ENCODE measurements at regions not wholly inside any gene's neighbourhood (a gene's known extent, or its start where the extent isn't known, plus 50 kb on each side); places are given as distances from the start of the nearest gene placed in this dataset.
"Not testable (repeated sequence)": the region's sequence is repeated elsewhere in the genome, so short reads cannot be mapped to it uniquely, and the experiment has no call there.

GRCh38 chr13:90800082-90800746 is 547.3 kb upstream of the MIR17HG start:
- no peak for DNase-seq

DNA sequence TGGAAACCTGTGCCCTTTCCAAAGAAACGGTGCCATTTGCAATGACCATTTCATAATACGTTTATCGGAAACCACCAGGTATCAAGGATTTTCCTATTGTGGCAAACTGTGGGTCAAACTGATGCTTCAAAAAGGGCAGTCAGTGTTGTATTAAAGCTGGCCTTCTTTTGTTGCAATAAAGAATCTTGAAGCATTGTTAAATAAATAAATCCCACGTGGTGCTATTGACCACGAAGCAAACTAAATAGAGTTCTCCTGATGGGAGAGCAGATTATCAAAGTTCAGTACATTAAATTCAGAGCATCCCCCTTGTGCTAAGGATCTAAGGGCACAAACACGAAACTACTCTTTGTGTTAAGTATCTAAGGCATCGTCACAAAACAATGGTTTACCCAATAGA is 545.9 kb upstream of the MIR17HG start:
- DNase-seq = no peak

DNA sequence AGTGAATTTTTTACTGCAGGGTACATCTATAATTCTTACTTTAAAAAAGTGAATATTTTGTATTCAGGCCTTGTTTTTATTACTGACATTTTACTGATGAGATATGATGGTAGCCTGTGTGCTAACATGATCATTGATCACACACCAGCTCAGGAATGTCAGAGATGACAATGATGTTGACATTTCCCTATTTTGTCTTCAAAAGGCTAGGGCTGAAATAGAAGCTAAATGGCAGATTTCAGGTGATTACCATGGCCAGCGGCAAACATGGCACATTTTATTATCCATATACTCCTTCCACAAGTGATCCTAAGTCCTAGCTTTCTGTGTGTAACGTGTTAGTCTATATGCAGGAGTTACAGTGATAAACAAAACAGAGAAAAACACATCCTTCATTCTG is 544.3 kb upstream of the MIR17HG start:
- no peak for DNase-seq

GRCh38 chr13:90806016-90806615 is 541.4 kb upstream of the MIR17HG start:
- no peak for DNase-seq

GRCh38 chr13:90806892-90807291 is 540.6 kb upstream of the MIR17HG start:
- DNase-seq = no peak

- no peak for DNase-seq
Observed at GRCh38 chr13:90808838-90809237, 538.6 kb upstream of the MIR17HG start.

- DNase-seq = no peak
Observed at GRCh38 chr13:90824032-90824431, 523.5 kb upstream of the MIR17HG start.

- no peak for DNase-seq
Observed at GRCh38 chr13:90826688-90827087, 520.8 kb upstream of the MIR17HG start.

GRCh38 chr13:90830782-90831181 is 516.7 kb upstream of the MIR17HG start:
- DNase-seq = no peak

- no peak for DNase-seq
Observed at GRCh38 chr13:90833951-90834350, 513.5 kb upstream of the MIR17HG start.

DNA sequence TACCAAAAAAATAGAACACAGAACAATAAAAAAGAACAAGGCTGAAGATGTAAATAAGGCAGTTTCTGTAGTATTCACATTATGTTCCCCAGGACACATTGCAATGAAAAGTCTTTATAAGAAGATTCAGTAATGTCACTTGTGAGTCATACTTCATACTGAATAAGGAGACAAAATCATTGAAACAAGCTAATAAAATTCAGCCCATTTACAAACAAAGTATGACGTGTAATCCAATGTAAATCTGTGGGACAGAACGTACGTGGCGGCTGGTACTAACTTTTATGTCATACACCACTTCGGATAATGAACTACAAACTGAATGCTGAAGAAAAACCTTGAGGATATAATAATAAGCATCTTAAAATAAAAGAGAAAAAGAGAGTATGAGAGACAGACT is 512.8 kb upstream of the MIR17HG start:
- DNase-seq = no peak

DNA sequence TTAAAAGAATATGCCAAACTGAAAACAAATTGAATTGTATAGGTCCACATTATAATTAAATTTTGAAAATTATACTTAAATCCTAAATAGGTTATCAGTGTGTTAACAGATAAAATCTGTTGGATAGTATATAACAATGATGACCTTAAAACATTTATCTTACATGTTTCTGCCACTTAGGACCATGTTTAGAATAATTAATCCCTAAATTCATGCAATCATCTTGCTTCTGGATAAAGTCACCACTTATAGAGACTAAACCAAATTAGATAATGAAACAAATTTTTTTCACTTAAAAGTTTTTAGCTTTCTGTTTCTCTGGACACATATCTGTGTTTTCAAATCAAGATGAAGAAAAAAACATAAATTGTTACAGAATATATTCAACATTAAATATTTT is 511.7 kb upstream of the MIR17HG start:
- no peak for DNase-seq

DNA sequence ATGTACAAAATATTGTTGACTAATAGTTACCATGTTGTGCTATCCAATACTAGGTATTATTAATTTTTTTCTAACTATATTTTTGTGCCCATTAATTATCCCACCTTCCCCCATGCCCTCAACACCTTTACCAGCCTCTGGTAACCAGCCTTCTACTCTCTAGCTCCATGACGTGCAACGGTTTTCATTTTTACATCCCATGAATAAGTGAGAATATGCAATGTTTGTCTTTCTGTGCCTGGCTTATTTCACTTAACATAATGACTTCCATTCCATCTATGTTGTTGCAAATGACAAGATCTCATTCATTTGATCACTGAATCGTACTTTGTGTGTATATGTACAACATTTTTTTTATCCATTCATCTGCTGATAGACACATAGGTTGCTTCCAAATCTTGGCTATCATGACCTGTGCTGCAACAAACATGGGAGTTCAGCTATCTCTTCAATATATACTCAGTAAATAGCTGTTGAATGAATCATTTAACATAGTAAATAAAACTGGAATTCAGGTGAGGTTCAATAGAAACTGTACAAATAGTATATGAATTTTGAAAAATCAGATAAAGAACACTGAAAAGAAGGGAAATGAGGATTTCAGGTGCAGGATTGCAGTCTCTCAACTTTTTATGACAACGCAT is 509.0 kb upstream of the MIR17HG start:
- no peak for DNase-seq

DNA sequence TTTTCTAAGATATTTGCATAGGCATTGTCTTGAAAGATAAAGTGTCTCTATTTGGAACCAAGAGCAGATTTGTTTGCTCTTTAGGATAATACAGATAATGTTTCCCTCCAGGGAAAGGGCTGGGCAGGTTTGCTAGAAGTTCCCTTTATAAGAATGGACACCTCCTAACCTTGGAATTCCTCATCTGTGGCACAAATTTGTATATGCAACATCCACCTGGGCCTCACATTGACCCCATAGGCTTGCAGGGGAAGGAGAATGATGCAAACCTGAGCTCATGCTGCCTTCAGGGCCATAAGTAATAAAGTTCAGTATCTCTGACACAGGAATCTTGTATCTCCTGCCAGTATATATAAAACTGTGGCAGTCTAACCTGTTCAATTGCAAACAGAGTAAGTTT is 508.4 kb upstream of the MIR17HG start:
- no peak for DNase-seq

DNA sequence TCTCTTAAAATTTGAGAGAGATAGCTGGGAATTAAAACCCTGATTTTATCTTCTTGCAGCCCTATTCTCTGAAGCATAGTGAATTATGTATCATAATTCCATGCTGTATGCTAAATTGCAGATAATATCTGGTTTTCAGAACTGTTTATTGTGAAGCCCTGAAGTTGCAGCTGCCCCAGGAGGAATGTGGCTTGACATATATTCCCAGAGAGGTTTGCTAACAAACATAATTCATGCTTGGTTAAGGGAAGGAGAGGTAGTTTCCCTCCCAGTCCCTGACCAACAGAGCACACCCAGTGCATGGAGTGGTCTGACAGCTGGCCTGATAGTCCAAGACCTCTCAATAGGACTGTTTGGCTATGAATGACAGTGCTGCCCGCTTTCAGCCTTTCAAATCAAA is 500.6 kb upstream of the MIR17HG start:
- no peak for DNase-seq

DNA sequence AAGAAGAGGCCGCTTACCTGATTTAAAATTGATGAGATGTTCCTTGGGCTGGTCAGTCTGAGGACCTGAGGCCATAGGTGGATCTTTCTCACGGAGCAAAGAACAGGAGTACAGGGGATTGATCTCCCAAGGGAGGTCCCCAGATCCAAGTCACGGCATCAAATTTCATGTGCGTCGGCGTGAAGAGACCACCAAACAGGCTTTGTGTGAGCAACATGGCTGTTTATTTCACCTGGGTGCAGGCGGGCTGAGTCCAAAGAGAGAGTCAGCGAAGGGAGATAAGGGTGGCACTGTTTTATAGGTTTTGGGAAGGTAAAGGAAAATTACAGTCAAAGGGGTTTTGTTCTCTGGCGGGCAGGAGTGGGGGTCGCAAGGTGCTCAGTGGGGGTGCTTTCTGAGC is 493.8 kb upstream of the MIR17HG start:
- DNase-seq = not testable (repeated sequence)

DNA sequence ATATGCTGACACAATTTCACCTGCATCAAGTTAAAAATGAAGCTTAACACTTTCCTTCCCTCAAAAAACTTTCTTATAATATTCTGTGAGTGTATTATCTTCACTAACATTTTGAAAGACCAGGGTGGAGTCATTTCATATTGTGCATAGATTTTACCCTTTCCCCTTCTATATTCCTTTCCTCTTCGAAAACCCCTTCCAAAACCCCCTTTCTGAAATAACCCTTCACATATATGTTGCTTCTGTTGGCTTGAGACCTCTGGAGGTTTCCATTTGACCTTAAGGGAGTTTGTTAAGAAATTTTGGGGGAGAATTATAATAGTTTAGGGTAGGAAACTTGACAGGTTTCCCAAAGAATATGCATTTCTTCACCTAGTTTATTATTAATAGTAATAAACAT is 489.6 kb upstream of the MIR17HG start:
- DNase-seq = no peak

DNA sequence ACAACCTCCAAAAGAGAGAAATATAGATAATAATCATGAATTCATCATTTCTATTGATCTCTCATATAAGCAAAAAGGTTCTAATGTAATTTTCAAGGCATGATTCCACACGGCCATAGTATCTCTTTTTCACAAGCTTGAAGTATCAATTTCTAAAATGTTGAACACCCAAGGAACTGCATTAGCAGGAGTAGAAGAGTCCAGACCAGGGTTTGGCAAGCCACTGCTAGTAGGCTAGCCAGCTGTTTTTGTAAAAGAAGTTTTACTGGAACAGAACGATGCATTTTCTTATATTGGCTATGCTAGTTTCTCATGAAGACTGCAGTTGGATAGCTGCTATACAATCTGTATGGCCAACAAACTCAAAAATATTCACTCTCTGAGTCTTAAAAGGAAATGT is 481.5 kb upstream of the MIR17HG start:
- DNase-seq = no peak

DNA sequence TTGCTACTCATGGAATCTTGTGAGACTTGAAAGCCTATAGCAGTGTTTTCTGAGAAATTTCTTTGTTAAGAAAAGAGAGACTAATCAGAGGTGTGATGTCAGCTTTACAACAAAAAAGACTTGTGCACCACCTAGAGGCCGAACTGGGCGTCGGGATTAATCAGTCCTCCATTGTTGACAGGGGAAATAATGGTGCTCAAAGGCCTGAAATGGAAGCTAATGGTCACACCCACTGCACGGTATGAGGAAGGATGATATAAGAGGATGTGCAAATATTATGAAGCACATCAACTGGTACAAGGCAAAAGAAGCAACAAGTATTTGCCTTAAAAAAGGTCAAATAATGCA is 480.2 kb upstream of the MIR17HG start:
- DNase-seq = peak; percentile 8 to 15

- peak in 1 of 2 experiments; percentile 4 for DNase-seq
Observed at GRCh38 chr13:90868321-90868920, 479.1 kb upstream of the MIR17HG start.

- no peak for DNase-seq
Observed at GRCh38 chr13:90869580-90869979, 477.9 kb upstream of the MIR17HG start.

- no peak for DNase-seq
Observed at GRCh38 chr13:90872491-90873025, 474.9 kb upstream of the MIR17HG start.

DNA sequence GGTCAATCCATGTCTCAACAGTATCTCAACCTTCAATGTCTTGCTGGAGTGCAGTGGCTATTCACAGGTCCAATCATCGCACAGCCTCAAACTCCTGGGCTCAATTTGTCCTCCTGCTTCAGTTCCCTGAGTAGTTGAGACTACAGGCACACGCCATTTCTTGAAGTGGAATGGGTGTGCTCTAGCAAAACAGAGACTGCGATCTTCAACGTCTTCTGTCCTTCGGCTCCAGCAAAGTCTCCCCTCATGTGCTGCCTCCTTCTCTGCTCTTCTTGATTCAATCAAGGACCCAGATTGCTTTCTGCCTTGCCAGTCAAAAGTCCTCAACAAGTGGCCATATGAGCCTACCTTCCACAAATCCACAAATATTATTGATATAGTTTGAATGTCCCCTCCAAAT is 466.7 kb upstream of the MIR17HG start:
- DNase-seq = no peak

DNA sequence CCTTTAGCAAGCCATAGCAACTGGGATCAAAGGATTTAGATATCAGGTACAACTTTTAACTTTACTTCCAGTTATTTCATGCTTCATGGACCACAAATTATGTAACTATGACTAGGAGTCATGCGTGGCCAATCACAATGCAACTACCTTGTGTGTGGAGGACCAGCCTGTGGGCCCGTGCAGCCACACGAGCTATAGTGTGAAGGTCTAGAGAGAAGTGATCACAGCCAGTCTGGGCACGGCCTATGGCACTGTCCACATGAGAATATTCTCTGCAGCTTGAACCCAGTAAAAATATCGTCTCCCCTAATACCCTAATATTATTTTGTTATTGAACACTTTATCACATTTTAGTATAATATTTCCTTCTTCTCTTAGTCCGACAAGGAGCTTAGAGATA is 464.9 kb upstream of the MIR17HG start:
- DNase-seq = no peak
